Anterior cingulate cortex (tissue), 58 donors: ENCODE measurements at regions not wholly inside any gene's neighbourhood (a gene's known extent, or its start where the extent isn't known, plus 50 kb on each side); places are given as distances from the start of the nearest gene placed in this dataset.
"Not testable (repeated sequence)": the region's sequence is repeated elsewhere in the genome, so short reads cannot be mapped to it uniquely, and the experiment has no call there.

Experiments used
- DNase-seq, 58 donors: peaks; one replicate each; lab custom pipeline; 2025; lab: John Stamatoyannopoulos, UW

GRCh38 chr1:171397851-171398469 lies 84.0 kb downstream of the FMO4 start:
- DNase-seq = no peak

- DNase-seq = no peak
These were observed 81.9 kb upstream of the PRRC2C start for GRCh38 chr1:171403393-171403792.

GRCh38 chr1:171405391-171405714 lies 80.0 kb upstream of the PRRC2C start:
- no peak for DNase-seq

GRCh38 chr1:171413557-171413956 lies 71.8 kb upstream of the PRRC2C start:
- not testable (repeated sequence) for DNase-seq

GRCh38 chr1:171418546-171418945 lies 66.8 kb upstream of the PRRC2C start:
- no peak for DNase-seq

GRCh38 chr1:171420810-171421209 lies 64.5 kb upstream of the PRRC2C start:
- DNase-seq = no peak

- DNase-seq = no peak
These were observed 63.8 kb upstream of the PRRC2C start for GRCh38 chr1:171421413-171422020.

- no peak for DNase-seq
These were observed 62.8 kb upstream of the PRRC2C start for GRCh38 chr1:171422511-171422910.

- DNase-seq = no peak
These were observed 60.8 kb upstream of the PRRC2C start for GRCh38 chr1:171424494-171424893.

GRCh38 chr1:171426645-171427044 lies 58.7 kb upstream of the PRRC2C start:
- peak in 2 of 58 donors; percentile 2 to 6 for DNase-seq

- DNase-seq = peak in 1 of 58 donors; percentile 43
These were observed 57.4 kb upstream of the PRRC2C start for GRCh38 chr1:171427852-171428471.

- DNase-seq = no peak
These were observed 56.2 kb upstream of the PRRC2C start for GRCh38 chr1:171429137-171429536.

- DNase-seq = no peak
These were observed 53.3 kb upstream of the PRRC2C start for GRCh38 chr1:171431994-171432393.

- no peak for DNase-seq
These were observed 52.9 kb upstream of the PRRC2C start for GRCh38 chr1:171432473-171432872.

- DNase-seq = no peak
These were observed 51.9 kb upstream of the PRRC2C start for GRCh38 chr1:171433451-171433850.

GRCh38 chr1:171434717-171435346 lies 50.5 kb upstream of the PRRC2C start:
- no peak for DNase-seq
